ENCODE measurements at regions not wholly inside any gene's neighbourhood (a gene's known extent, or its start where the extent isn't known, plus 50 kb on each side); places are given as distances from the start of the nearest gene placed in this dataset.
"Not testable (repeated sequence)": the region's sequence is repeated elsewhere in the genome, so short reads cannot be mapped to it uniquely, and the experiment has no call there.

DNA sequence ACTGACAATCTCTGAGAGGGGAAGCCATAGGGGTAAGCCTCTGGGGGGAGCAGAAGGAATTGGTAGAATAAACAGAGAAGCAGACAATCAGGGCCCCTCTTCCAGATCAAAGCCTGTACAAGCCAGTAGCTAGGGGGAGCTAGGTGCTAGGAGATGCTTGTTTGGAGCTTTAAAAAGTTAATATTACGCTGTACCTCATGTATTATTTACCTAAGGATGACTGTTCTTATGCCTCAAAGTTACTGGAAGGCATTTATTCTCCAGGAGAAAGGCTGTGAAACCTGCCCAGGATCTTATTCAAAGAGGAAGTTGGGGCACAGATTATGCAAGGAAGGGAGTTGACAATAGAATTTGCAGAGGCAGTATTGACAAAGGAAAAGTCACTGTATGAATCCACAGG, 111.8 kb upstream of the SLC35F1 start:
- Histone ChIP-seq H3K4me3 (ENCODE audit: low read depth, low read length) (no peak overlapping the region), H3K9me3 (no peaks in the 10 kb centered on the region), H3K36me3 (no peaks in the 10 kb centered on the region), H3K27me3 (no peaks in the 10 kb centered on the region), H3K4me1 (no peaks in the 10 kb centered on the region)
- TF ChIP-seq CTCF (IDR thresholded peaks at IDR 0.05; ENCODE audit: low read depth, low read length), result no peak
- no peak for DNase-seq

DNA sequence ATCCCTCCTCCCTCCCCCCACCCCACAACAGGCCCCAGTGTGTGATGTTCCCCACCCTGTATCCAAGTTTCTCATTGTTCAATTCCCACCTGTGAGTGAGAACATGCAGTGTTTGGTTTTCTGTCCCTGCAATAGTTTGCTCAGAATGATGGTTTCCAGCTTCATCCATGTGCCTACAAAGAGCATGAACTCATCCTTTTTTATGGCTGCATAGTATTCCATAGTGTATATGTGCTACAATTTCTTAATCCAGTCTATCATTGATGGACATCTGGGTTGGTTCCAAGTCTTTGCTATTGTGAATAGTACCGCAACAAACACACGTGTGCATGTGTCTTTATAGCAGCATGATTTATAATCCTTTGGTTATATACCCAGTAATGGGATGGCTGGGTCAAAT, 108.2 kb upstream of the SLC35F1 start:
- H3K9me3 ChIP-seq; H3K36me3 ChIP-seq; H3K4me1 ChIP-seq; H3K4me3 ChIP-seq (ENCODE audit: low read depth, low read length); DNase-seq; H3K27me3 ChIP-seq: not testable (repeated sequence)

GRCh38 chr6:117810269-117810668, 96.8 kb upstream of the SLC35F1 start:
- no peak for TF ChIP-seq CTCF (IDR thresholded peaks at IDR 0.05; ENCODE audit: low read depth, low read length)
- no peaks in the 10 kb centered on the region for H3K9me3 ChIP-seq
- no peak overlapping the region for H3K4me3 ChIP-seq (ENCODE audit: low read depth, low read length)
- DNase-seq, result no peak
- no peaks in the 10 kb centered on the region for H3K36me3 ChIP-seq
- no peaks in the 10 kb centered on the region for H3K27me3 ChIP-seq
- H3K4me1 ChIP-seq, result no peaks in the 10 kb centered on the region

DNA sequence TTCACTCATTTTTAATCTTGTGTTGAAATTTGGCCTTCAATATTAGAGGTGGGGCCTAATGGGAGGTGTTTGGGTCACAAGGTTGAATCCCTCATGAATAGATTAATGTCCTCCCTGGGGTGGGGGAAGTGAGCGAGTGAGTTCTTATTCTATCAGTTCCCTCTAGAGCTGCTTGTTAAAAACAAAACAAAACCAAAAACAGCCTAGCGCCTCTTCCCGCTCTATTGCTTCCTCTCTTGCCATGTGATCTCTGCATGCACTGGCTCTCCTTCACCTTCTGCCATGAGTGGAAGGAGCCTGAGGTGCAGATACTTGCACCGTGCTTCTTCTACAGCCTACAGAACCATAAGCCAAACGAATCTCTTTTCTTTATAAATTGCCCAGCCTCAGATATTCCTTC, 89.6 kb upstream of the SLC35F1 start:
- no peaks in the 10 kb centered on the region for H3K36me3 ChIP-seq
- no peak overlapping the region for H3K4me3 ChIP-seq (ENCODE audit: low read depth, low read length)
- no peak for DNase-seq
- H3K4me1 ChIP-seq, result no peaks in the 10 kb centered on the region
- H3K9me3 ChIP-seq, result no peaks in the 10 kb centered on the region
- TF ChIP-seq CTCF (IDR thresholded peaks at IDR 0.05; ENCODE audit: low read depth, low read length), result no peak
- H3K27me3 ChIP-seq, result no peaks in the 10 kb centered on the region

- no peaks in the 10 kb centered on the region for H3K4me1 ChIP-seq
- H3K9me3 ChIP-seq, result no peaks in the 10 kb centered on the region
- DNase-seq, result no peak
- H3K27me3 ChIP-seq, result no peaks in the 10 kb centered on the region
- TF ChIP-seq CTCF (IDR thresholded peaks at IDR 0.05; ENCODE audit: low read depth, low read length), result no peak
- H3K4me3 ChIP-seq (ENCODE audit: low read depth, low read length), result no peak overlapping the region
- H3K36me3 ChIP-seq, result no peaks in the 10 kb centered on the region
Observed at GRCh38 chr6:117817992-117818391, 89.1 kb upstream of the SLC35F1 start.

- no peak for DNase-seq
- no peak overlapping the region for H3K4me3 ChIP-seq (ENCODE audit: low read depth, low read length)
- no peaks in the 10 kb centered on the region for H3K36me3 ChIP-seq
- H3K27me3 ChIP-seq, result no peaks in the 10 kb centered on the region
- no peaks in the 10 kb centered on the region for H3K4me1 ChIP-seq
- TF ChIP-seq CTCF (IDR thresholded peaks at IDR 0.05; ENCODE audit: low read depth, low read length), result no peak
- no peaks in the 10 kb centered on the region for H3K9me3 ChIP-seq
Observed at GRCh38 chr6:117818449-117818848, 88.6 kb upstream of the SLC35F1 start.
